Neural cell (in vitro differentiated cells): ENCODE measurements at regions not wholly inside any gene's neighbourhood (a gene's known extent, or its start where the extent isn't known, plus 50 kb on each side); places are given as distances from the start of the nearest gene placed in this dataset.

Experiments
- H2AFZ ChIP-seq: fragments of 200-600, 300-800 bp; sonication (generic), shearing (Covaris generic); 2 replicates; pipeline ENCODE4 v1.6.0; 2014; ENCODE audit warnings: low read depth, mild to moderate bottlenecking, antibody characterized with exemption, low read length, moderate library complexity
- H3F3A ChIP-seq: fragments of 200-600 bp; shearing (Covaris generic); 2 replicates; pipeline ENCODE4 v1.6.1; 2016; ENCODE audit warnings: mild to moderate bottlenecking, moderate library complexity, mixed read lengths, antibody characterized with exemption, low read length; ENCODE audit not compliant: insufficient read depth, poor library complexity, severe bottlenecking
- H3K27ac ChIP-seq: fragments of 200-600, 300-800 bp; sonication (generic), shearing (Covaris generic); 2 replicates; pipeline ENCODE4 v1.5.1; 2014; ENCODE audit warnings: mild to moderate bottlenecking, low read length, moderate library complexity
- H3K27me3 ChIP-seq: fragments of 300-800, 200-600 bp; sonication (generic), shearing (Covaris generic); 2 replicates; pipeline ENCODE4 v1.6.0; 2014; ENCODE audit warnings: mild to moderate bottlenecking, low read depth, low read length, moderate library complexity; ENCODE audit not compliant: insufficient read depth
- H3K36me3 ChIP-seq: fragments of 300-800, 200-600 bp; sonication (generic), shearing (Covaris generic); 2 replicates; pipeline ENCODE4 v1.5.1; 2014; ENCODE audit warnings: mild to moderate bottlenecking, antibody characterized with exemption, low read length, moderate library complexity; ENCODE audit not compliant: insufficient read depth
- H3K4me2 ChIP-seq: fragments of 300-800, 200-600 bp; sonication (generic), shearing (Covaris generic); 2 replicates; pipeline ENCODE4 v1.6.0; 2014; ENCODE audit warnings: mild to moderate bottlenecking, low read length
- H3K4me3 ChIP-seq: fragments of 300-800, 200-600 bp; sonication (generic), shearing (Covaris generic); 2 replicates; pipeline ENCODE4 v1.5.1; 2014; ENCODE audit warnings: mild to moderate bottlenecking, low read length, moderate library complexity
- H3K79me2 ChIP-seq: fragments of 200-600 bp; shearing (Covaris generic); replicated peaks from 2 replicates; pipeline ENCODE4 v1.6.0; 2014; ENCODE audit warnings: mild to moderate bottlenecking, low read length, moderate library complexity; ENCODE audit not compliant: insufficient read depth
- H3K9ac ChIP-seq: fragments of 300-800, 200-600 bp; sonication (generic), shearing (Covaris generic); 2 replicates; pipeline ENCODE4 v1.6.1; 2016; ENCODE audit warnings: mild to moderate bottlenecking, low read length, mixed read lengths
- H3K9me2 ChIP-seq: fragments of 200-600 bp; shearing (Covaris generic); 2 replicates; pipeline ENCODE4 v1.6.1; 2016; ENCODE audit warnings: mild to moderate bottlenecking, low read length, mixed read lengths; ENCODE audit not compliant: insufficient read depth
- H3K9me3 ChIP-seq: fragments of 200-600, 300-800 bp; sonication (generic), shearing (Covaris generic); 2 replicates; pipeline ENCODE4 v1.6.1; 2016; ENCODE audit warnings: mild to moderate bottlenecking, mixed run types, low read length, moderate library complexity, mixed read lengths
- H4K20me1 ChIP-seq: fragments of 200-600 bp; shearing (Covaris generic); 2 replicates; pipeline ENCODE4 v1.6.1; 2016; ENCODE audit warnings: mild to moderate bottlenecking, mixed run types; ENCODE audit not compliant: insufficient read depth
- CTCF ChIP-seq: fragments of 450-650 bp; IDR thresholded peaks from 2 replicates; pipeline ENCODE4 v1.5.1; 2014; ENCODE audit warnings: antibody characterized with exemption, mild to moderate bottlenecking, moderate library complexity; ENCODE audit not compliant: poor library complexity, severe bottlenecking
- EP300 ChIP-seq: fragments of 450-650 bp; conservative IDR thresholded peaks from 2 replicates; pipeline ENCODE4 v1.6.1; 2014; ENCODE audit warnings: antibody characterized with exemption, mild to moderate bottlenecking, moderate library complexity; ENCODE audit not compliant: poor library complexity, severe bottlenecking
- EZH2 ChIP-seq: fragments of 200-600, 300-800 bp; shearing (Covaris generic), sonication (generic); IDR thresholded peaks from 2 replicates; pipeline ENCODE4 v1.6.1; 2014; ENCODE audit warnings: antibody characterized with exemption, low read length, borderline replicate concordance, mild to moderate bottlenecking; ENCODE audit not compliant: insufficient read depth, poor library complexity, severe bottlenecking
- MXI1 ChIP-seq: fragments of 450-650 bp; conservative IDR thresholded peaks from 2 replicates; pipeline ENCODE4 v1.6.1; 2014; ENCODE audit warnings: antibody characterized with exemption, mild to moderate bottlenecking; ENCODE audit not compliant: poor library complexity, severe bottlenecking
- POLR2AphosphoS5 ChIP-seq: IDR thresholded peaks from 2 replicates; pipeline ENCODE4 v1.6.1; 2012
- RAD21 ChIP-seq: fragments of 450-650 bp; conservative IDR thresholded peaks from 2 replicates; pipeline ENCODE4 v1.6.1; 2014; ENCODE audit warnings: antibody characterized with exemption, mild to moderate bottlenecking, moderate library complexity
- REST ChIP-seq: IDR thresholded peaks from 2 replicates; pipeline ENCODE4 v1.6.1; 2012; ENCODE audit warnings: borderline replicate concordance
- SMC3 ChIP-seq: fragments of 450-650 bp; conservative IDR thresholded peaks from 2 replicates; pipeline ENCODE4 v1.6.1; 2014; ENCODE audit warnings: antibody characterized with exemption, mild to moderate bottlenecking, moderate library complexity; ENCODE audit not compliant: poor library complexity
- TAF1 ChIP-seq: IDR thresholded peaks from 2 replicates; pipeline ENCODE4 v1.6.1; 2012; ENCODE audit warnings: low read depth

- H3F3A ChIP-seq, result no peaks in the 10 kb centered on the region
- TF ChIP-seq RAD21 (no peak), SMC3 (no peak), MXI1 (no peak), CTCF (no peak), REST (no peak), EP300 (no peak), EZH2 (no peak), POLR2AphosphoS5 (no peak), TAF1 (no peak)
- no peak overlapping the region for H3K27ac ChIP-seq
- no peaks in the 10 kb centered on the region for H3K27me3 ChIP-seq
- no peaks in the 10 kb centered on the region for H3K9me2 ChIP-seq
- no peak overlapping the region for H2AFZ ChIP-seq
- no peak overlapping the region for H3K4me2 ChIP-seq
- H3K9ac ChIP-seq, result no peak overlapping the region
- H3K4me3 ChIP-seq, result no peak overlapping the region
- no peaks in the 10 kb centered on the region for H3K9me3 ChIP-seq
- no peaks in the 10 kb centered on the region for H3K36me3 ChIP-seq
- H3K79me2 ChIP-seq, result no peaks in the 10 kb centered on the region
- H4K20me1 ChIP-seq, result no peaks in the 10 kb centered on the region
Measured at GRCh38 chr16:65679785-65680184, 557.9 kb upstream of the CDH11 start.

GRCh38 chr16:65675161-65675560, 553.3 kb upstream of the CDH11 start:
- Histone ChIP-seq H2AFZ (no peak overlapping the region), H3K4me3 (no peak overlapping the region), H3K9me2 (no peaks in the 10 kb centered on the region), H3K27me3 (no peaks in the 10 kb centered on the region), H3K27ac (no peak overlapping the region), H3K4me2 (no peak overlapping the region), H3K9ac (no peak overlapping the region), H3K36me3 (no peaks in the 10 kb centered on the region), H4K20me1 (no peaks in the 10 kb centered on the region), H3K79me2 (no peaks in the 10 kb centered on the region), H3K9me3 (no peaks in the 10 kb centered on the region), H3F3A (no peaks in the 10 kb centered on the region)
- TF ChIP-seq EZH2, result no peak
- TF ChIP-seq SMC3, result no peak
- no peak for TF ChIP-seq TAF1
- no peak for TF ChIP-seq REST
- no peak for TF ChIP-seq CTCF
- TF ChIP-seq RAD21, result no peak
- no peak for TF ChIP-seq EP300
- no peak for TF ChIP-seq POLR2AphosphoS5
- no peak for TF ChIP-seq MXI1
